ENCODE measurements at regions not wholly inside any gene's neighbourhood (a gene's known extent, or its start where the extent isn't known, plus 50 kb on each side); places are given as distances from the start of the nearest gene placed in this dataset.

DNA sequence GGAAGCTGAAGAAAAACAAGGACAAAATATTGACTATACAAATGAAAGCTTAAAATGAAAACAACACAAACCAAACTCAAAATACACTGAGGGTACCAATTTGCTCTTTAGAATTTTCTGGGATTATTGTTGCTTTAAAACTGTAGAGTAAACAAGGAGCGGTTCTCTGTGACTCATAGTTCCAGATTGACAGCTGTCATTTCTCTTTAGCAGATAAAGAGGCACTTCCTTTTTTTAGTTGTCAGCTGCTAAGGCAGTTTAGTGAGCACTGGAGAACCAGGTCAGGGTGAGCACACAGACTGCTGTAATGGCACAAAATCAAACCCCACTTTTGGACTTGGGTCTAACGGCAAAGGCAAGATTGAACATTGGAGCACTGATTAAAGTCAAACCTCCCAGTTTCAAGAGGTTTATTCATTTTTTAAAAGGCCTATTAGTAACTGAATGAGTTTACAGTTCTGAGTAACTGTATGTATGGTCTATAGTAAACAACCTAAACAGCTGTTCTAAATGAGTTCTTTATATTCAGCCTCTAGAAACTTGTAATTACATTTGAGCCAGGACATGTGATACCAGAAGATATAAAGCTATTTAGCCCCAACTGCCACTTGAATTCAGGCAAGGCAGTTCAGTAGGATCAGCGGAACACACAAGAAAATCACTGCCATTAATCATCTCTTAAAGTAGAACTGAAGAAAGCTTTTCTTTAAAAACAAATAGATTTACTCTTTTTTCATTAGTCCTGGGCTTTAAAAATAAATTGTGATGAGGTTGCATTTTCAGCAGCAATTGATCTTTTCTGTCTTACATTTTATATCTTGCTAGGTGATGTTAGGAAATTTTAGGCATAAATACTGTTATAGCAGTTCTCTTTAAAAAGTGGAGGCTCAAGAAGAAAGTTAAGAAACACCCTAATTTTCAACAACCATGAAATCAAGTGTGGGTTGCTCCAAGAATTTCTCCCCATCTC lies 71.7 kb upstream of the PRICKLE1 start:
- intact Hi-C loops (cut with micrococcal nuclease) = no loop called here
- BruUV-seq (replicated peaks) = no TSS peak
- H3K27ac Mint-ChIP-seq (ENCODE audit: low read depth, unreplicated experiment) = no peak overlapping the region
- no peak overlapping the region for H3K4me3 Mint-ChIP-seq (ENCODE audit: unreplicated experiment)
- no peaks in the 10 kb centered on the region for H3K36me3 Mint-ChIP-seq (ENCODE audit: insufficient read depth, unreplicated experiment)
- no peak for DNase-seq (ENCODE audit: unreplicated experiment)
- CTCF ChIA-PET = interaction anchor here (0.7 kb wide), 1 partner anchor 196 kb away, joined by 3 read pairs; no protein-coding TSS in a partner anchor
- no peaks in the 10 kb centered on the region for H3K27me3 Mint-ChIP-seq (ENCODE audit: insufficient read depth, unreplicated experiment)
- POLR2A ChIA-PET = interaction anchor here (0.8 to 1.4 kb wide), 2 partner anchors 8 to 22 kb away, joined by 3 read pairs; no protein-coding TSS in a partner anchor
- H3K4me1 Mint-ChIP-seq (ENCODE audit: insufficient read depth, unreplicated experiment) = no peaks in the 10 kb centered on the region
- peaks cover 11% of the 10 kb centered on the region for H3K9me3 Mint-ChIP-seq (ENCODE audit: unreplicated experiment)
- TF ChIP-seq CTCF (IDR thresholded peaks at IDR 0.05; ENCODE audit: unreplicated experiment) = no peak

- no peaks in the 10 kb centered on the region for H3K27me3 Mint-ChIP-seq (ENCODE audit: insufficient read depth, unreplicated experiment)
- no TSS peak for BruUV-seq (replicated peaks)
- no peak overlapping the region for H3K27ac Mint-ChIP-seq (ENCODE audit: low read depth, unreplicated experiment)
- H3K4me3 Mint-ChIP-seq (ENCODE audit: unreplicated experiment) = no peak overlapping the region
- DNase-seq (ENCODE audit: unreplicated experiment) = no peak
- H3K36me3 Mint-ChIP-seq (ENCODE audit: insufficient read depth, unreplicated experiment) = no peaks in the 10 kb centered on the region
- peaks cover 14% of the 10 kb centered on the region for H3K9me3 Mint-ChIP-seq (ENCODE audit: unreplicated experiment)
- intact Hi-C loops (cut with micrococcal nuclease) = no loop called here
- ChIA-PET CTCF (interaction anchor here (0.7 kb wide), 1 partner anchor 197 kb away, joined by 3 read pairs; no protein-coding TSS in a partner anchor), POLR2A (interaction anchor here (1.4 kb wide), 1 partner anchor 23 kb away, joined by 3 read pairs; no protein-coding TSS in a partner anchor)
- no peaks in the 10 kb centered on the region for H3K4me1 Mint-ChIP-seq (ENCODE audit: insufficient read depth, unreplicated experiment)
- no peak for TF ChIP-seq CTCF (IDR thresholded peaks at IDR 0.05; ENCODE audit: unreplicated experiment)
Measured at GRCh38 chr12:42660117-42660516, 70.6 kb upstream of the PRICKLE1 start.

GRCh38 chr12:42652048-42652447 lies 62.5 kb upstream of the PRICKLE1 start:
- Mint-ChIP-seq H3K4me1 (ENCODE audit: insufficient read depth, unreplicated experiment) (no peaks in the 10 kb centered on the region), H3K36me3 (ENCODE audit: insufficient read depth, unreplicated experiment) (no peaks in the 10 kb centered on the region), H3K27ac (ENCODE audit: low read depth, unreplicated experiment) (no peak overlapping the region), H3K27me3 (ENCODE audit: insufficient read depth, unreplicated experiment) (no peaks in the 10 kb centered on the region), H3K4me3 (ENCODE audit: unreplicated experiment) (no peak overlapping the region), H3K9me3 (ENCODE audit: unreplicated experiment) (peaks cover 7% of the 10 kb centered on the region)
- TF ChIP-seq CTCF (IDR thresholded peaks at IDR 0.05; ENCODE audit: unreplicated experiment) = no peak
- intact Hi-C loops (cut with micrococcal nuclease) = no loop called here
- ChIA-PET POLR2A (no interaction called here), CTCF (interaction anchor here (0.5 to 1.2 kb wide), 3 partner anchors 24 to 282 kb away, joined by 3 read pairs; no protein-coding TSS in a partner anchor)
- BruUV-seq (replicated peaks) = no TSS peak
- DNase-seq (ENCODE audit: unreplicated experiment) = peak; percentile 42

DNA sequence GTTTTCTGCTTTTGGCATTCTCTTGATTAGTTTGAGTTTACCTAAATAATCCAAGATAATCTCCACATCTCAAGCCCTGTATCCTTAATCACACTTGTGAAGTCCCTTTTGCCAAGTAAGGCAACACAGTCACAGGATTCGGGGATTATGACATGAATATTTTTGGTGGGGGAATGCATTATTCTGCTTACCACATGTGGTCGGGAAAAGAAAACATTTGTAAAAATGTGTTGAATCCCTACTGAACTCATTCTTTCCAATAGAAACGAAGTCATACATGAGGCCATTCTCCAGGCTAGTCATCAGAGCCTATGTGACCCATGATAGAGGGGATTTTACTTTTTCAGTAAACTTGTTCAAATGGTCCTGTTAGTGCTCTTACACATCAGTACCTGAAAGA lies 58.5 kb upstream of the PRICKLE1 start:
- Mint-ChIP-seq H3K4me1 (ENCODE audit: insufficient read depth, unreplicated experiment) (no peaks in the 10 kb centered on the region), H3K4me3 (ENCODE audit: unreplicated experiment) (no peak overlapping the region), H3K36me3 (ENCODE audit: insufficient read depth, unreplicated experiment) (no peaks in the 10 kb centered on the region), H3K27ac (ENCODE audit: low read depth, unreplicated experiment) (no peak overlapping the region), H3K27me3 (ENCODE audit: insufficient read depth, unreplicated experiment) (no peaks in the 10 kb centered on the region), H3K9me3 (ENCODE audit: unreplicated experiment) (no peaks in the 10 kb centered on the region)
- intact Hi-C loops (cut with micrococcal nuclease) = no loop called here
- POLR2A ChIA-PET = no interaction called here
- no peak for TF ChIP-seq CTCF (IDR thresholded peaks at IDR 0.05; ENCODE audit: unreplicated experiment)
- no TSS peak for BruUV-seq (replicated peaks)
- CTCF ChIA-PET = no interaction called here
- no peak for DNase-seq (ENCODE audit: unreplicated experiment)
